Middle frontal gyrus (tissue), 1 donor: ENCODE measurements at regions not wholly inside any gene's neighbourhood (a gene's known extent, or its start where the extent isn't known, plus 50 kb on each side); places are given as distances from the start of the nearest gene placed in this dataset.
A peak's percentile ranks its signal among the peaks of the same experiment; 100 is the strongest.

Experiments used
- DNase-seq: peaks from one replicate; pipeline ENCODE4 v3.0.0-alpha.2; 2015; ENCODE audit warnings: low spot score; ENCODE audit errors: extremely low spot score

- no peak for DNase-seq
Observed at GRCh38 chr12:40552868-40553267, 139.4 kb upstream of the CNTN1 start.

DNA sequence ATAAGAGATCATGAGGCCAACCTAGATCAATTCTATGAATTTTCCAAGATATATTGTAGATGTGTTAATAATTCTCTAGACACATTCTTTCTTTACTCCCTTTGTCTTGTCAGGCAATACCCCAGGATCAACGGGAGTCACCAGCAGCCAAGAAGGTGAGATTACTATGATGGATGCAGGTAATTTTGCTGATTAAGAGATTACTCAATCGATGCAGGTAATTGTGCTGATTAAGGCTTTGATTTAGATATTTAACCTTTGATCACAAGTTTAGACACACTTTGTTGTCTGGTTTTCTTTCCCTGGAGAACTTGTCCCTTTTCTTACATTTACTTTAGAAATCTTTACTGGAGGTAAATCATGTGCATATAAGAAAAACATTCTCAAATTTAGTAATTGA, 134.3 kb upstream of the CNTN1 start:
- no peak for DNase-seq

DNA sequence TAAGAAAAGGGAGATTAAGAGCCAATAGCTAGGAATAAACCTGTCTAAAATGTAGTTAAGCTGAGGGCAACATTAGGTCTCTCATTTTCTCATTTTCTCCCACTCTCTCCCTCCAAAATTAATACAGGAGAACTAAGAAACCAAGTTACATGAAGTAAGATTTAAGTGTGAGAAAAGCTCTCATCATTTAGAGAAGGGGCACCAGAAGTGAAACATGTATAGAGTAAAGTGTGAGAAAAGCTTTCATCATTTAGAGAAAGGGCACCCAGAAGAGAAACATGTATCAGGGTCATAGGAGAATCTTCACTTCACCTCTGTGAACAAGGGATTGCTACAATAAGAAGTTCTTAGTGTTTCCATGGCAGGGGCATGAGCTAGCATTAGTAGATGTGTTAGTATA, 132.4 kb upstream of the CNTN1 start:
- no peak for DNase-seq

- no peak for DNase-seq
Observed at GRCh38 chr12:40560848-40561247, 131.4 kb upstream of the CNTN1 start.

DNA sequence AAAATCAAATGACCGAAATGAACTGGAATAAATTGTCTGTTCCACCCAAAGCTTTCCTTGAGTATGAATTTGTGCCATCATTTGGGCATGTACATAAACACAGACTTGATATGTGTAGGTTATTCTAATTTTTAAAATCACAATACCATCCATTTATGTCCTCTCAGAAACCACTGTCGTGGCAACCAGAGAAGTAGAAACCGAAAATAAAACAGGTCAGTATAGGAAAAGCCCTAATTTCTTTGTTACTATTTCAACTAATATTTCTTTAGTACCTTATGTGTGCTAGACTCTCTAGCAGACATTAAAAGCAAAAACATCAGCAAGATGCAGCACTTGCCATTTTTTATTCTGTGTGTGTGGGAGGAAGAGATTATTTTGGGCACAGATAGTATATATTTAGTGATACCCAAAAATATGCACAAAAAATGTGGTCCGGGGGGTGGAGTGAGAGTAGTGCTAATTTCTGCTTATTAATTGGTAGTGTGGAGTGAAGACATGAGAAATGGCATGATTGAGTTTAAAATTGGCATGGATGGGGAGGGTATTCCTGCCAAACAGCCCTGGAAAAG, 130.8 kb upstream of the CNTN1 start:
- no peak for DNase-seq

DNA sequence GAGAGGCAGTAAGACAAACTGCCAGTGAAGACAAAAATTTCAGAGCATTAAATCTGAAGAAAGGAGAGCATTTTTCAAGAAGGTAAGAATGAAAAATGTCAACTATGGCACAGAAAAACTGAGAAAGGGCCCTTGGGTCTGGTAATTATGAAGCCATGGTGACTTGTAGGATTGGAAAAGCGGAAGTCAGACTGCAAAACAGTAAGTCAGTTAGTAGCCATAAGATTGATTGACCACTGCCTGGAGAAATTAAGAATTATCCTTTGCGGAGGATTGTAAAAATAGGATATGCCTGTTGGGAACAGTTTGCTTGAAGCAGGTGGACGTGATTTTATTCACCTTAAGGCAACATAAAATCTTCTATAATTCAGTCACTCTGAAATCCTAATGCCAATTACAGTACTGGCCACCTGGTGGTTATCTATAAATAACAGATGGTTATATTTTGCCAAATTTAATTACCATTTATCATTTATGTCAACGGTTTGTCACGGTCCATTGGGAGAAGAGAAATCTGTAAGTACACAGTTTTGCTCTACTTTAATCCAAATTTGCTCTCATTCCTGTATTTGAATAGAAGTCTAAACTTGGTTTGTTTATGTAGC, 127.1 kb upstream of the CNTN1 start:
- DNase-seq = no peak

GRCh38 chr12:40566271-40566670, 126.0 kb upstream of the CNTN1 start:
- DNase-seq = no peak

- peak; percentile 25 for DNase-seq
Observed at GRCh38 chr12:40569626-40570179, 122.5 kb upstream of the CNTN1 start.

DNA sequence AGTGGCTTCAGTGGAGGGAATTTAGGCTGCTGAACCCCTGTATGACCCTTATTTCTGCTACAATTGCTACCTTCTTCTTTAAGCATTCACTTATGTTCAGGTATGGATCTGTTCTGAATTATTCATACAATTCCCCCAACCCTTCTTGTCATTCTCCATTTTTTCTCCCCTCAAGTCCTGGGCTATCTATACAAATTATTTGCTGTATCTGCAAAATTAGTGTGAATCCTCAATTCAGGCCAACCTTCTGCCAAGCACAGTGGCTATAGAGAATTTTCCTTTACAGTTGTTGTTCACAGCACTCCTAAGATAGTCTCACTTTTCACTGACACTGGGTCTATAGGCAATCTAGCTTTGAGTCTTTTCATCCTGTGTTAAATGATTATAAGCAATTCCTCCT, 119.2 kb upstream of the CNTN1 start:
- no peak for DNase-seq

GRCh38 chr12:40575987-40576386, 116.3 kb upstream of the CNTN1 start:
- DNase-seq = no peak

DNA sequence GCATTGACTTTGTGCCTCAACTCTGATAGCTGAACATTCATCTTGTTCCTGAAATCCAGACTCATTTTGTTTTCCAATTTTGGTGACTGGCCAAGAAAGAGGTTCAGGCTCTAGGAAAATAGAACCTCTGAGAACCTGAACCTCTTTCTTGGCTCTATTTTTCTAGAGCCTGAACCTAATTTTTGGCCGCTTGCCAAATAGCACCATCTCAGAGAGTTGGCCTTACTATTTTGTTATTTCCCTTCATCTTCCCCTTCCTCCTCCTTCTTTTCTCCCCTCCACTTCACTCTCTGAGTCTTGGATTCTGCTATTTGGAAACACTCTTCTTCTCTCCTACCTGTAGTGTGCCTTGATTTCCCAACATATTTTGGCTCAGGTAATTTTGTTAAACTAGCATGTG, 114.4 kb upstream of the CNTN1 start:
- no peak for DNase-seq

- DNase-seq = no peak
Observed at GRCh38 chr12:40579687-40580086, 112.6 kb upstream of the CNTN1 start.

- no peak for DNase-seq
Observed at GRCh38 chr12:40580346-40580745, 111.9 kb upstream of the CNTN1 start.

GRCh38 chr12:40581889-40582288, 110.3 kb upstream of the CNTN1 start:
- DNase-seq = no peak

GRCh38 chr12:40583743-40584142, 108.5 kb upstream of the CNTN1 start:
- no peak for DNase-seq

GRCh38 chr12:40584763-40585162, 107.5 kb upstream of the CNTN1 start:
- DNase-seq = no peak

- no peak for DNase-seq
Observed at GRCh38 chr12:40586823-40587222, 105.4 kb upstream of the CNTN1 start.

- DNase-seq = no peak
Observed at GRCh38 chr12:40587421-40587820, 104.8 kb upstream of the CNTN1 start.

- DNase-seq = no peak
Observed at GRCh38 chr12:40587970-40588369, 104.3 kb upstream of the CNTN1 start.

DNA sequence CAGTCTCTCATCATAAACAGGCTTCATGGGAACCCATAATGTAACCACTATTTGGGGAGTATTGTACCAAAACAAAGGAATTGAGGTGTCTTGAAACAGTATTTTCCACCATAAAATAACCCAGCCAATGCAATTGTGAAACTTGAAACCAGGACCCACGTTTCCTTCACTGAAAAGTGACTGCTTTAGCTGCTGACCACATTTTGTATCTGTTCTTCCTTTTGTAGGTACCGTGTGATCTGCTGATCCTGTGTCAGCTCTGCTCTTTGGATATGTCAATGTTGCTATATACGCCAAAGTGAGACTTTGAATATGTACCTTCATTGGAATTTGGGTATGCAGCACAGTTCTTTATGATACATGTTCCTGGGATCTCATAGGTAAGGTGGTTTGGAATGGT, 95.1 kb upstream of the CNTN1 start:
- no peak for DNase-seq

DNA sequence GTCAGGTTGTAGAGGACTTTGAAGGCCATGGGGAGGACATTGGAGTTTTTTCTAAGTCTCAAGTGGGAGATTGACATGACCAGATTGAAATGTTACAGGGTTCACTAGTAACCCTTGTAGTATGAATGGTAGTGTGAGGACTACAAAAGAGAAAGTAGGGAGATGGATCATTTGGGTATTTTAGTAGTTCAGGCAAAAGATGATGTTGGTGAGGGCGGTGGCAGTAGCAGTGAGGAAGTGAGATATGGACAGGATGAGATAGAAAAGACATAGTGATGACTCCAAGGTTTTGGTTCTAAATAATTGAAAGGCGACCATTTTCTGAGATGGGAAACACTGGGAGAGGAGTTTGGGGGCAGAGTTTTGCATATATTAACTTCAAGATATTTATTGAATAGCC, 94.2 kb upstream of the CNTN1 start:
- no peak for DNase-seq

DNA sequence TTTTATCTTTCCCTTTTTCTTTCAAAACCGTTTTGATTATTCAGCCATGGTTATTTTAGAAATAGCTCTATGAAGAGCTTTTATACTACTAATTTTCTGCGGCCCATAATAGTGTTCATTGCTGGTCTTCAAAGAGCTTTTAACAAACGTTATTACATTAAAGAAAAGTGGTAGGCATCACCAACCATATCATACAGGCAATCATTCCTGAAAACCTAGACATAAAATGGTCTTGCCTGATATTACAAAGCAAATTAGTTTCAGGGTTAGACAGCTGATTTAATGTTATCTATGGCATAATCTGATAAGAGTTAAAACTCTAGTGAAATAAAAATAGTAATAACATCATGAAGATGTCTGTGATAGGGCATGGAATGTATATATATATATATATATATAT, 89.7 kb upstream of the CNTN1 start:
- DNase-seq = no peak

DNA sequence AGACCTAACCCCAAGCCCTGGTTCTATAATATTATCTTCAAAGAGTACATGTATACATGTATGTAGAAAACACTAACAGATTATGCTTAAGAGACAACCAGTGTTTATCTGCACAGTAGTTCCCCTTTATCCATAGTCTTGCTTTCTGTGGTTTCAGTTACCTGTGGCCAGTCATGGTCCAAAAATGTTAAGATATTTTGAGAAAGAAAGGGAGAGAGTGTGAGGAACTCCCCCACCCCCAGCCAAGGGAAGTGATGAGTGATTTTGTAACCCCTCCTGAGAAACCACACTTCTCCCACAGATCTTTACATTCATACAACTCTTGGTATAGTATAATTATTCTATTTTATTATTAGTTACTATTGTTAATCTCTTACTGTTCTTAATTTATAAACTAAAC, 77.3 kb upstream of the CNTN1 start:
- DNase-seq = no peak
